ENCODE measurements at regions not wholly inside any gene's neighbourhood (a gene's known extent, or its start where the extent isn't known, plus 50 kb on each side); places are given as distances from the start of the nearest gene placed in this dataset.
"Not testable (repeated sequence)": the region's sequence is repeated elsewhere in the genome, so short reads cannot be mapped to it uniquely, and the experiment has no call there.

GRCh38 chrX:97867266-97867665 lies 983.6 kb downstream of the RPA4 start:
- DNase-seq, result no peak

- no peak for DNase-seq
Measured at GRCh38 chrX:97876697-97877407, 993.1 kb downstream of the RPA4 start.

- no peak for DNase-seq
Measured at GRCh38 chrX:97882306-97882705, 998.6 kb downstream of the RPA4 start.

- no peak for DNase-seq
Measured at GRCh38 chrX:97895751-97896150, 1012.0 kb downstream of the RPA4 start.

GRCh38 chrX:97897998-97898397 lies 1014.3 kb downstream of the RPA4 start:
- no peak for DNase-seq

- no peak for DNase-seq
Measured at GRCh38 chrX:97898798-97899197, 1015.1 kb downstream of the RPA4 start.

- DNase-seq, result no peak
Measured at GRCh38 chrX:97907791-97908190, 1024.1 kb downstream of the RPA4 start.

- DNase-seq, result no peak
Measured at GRCh38 chrX:97909245-97909644, 1025.5 kb downstream of the RPA4 start.

GRCh38 chrX:97915390-97915789 lies 1031.7 kb downstream of the RPA4 start:
- not testable (repeated sequence) for DNase-seq

- not testable (repeated sequence) for DNase-seq
Measured at GRCh38 chrX:97921223-97921622, 1037.5 kb downstream of the RPA4 start.

GRCh38 chrX:97931586-97931985 lies 1047.9 kb downstream of the RPA4 start:
- DNase-seq, result no peak

- DNase-seq, result no peak
Measured at GRCh38 chrX:97936296-97936695, 1052.6 kb downstream of the RPA4 start.

GRCh38 chrX:97938706-97939105 lies 1055.0 kb downstream of the RPA4 start:
- no peak for DNase-seq

- DNase-seq, result no peak
Measured at GRCh38 chrX:97968376-97969163, 1084.9 kb downstream of the RPA4 start.

GRCh38 chrX:97984641-97985040 lies 1100.9 kb downstream of the RPA4 start:
- DNase-seq, result no peak

- DNase-seq, result no peak
Measured at GRCh38 chrX:97985096-97985495, 1101.4 kb downstream of the RPA4 start.

GRCh38 chrX:97987979-97988378 lies 1104.3 kb downstream of the RPA4 start:
- no peak for DNase-seq

GRCh38 chrX:97995834-97996233 lies 1112.1 kb downstream of the RPA4 start:
- no peak for DNase-seq

GRCh38 chrX:98028691-98029090 lies 1145.0 kb downstream of the RPA4 start:
- DNase-seq, result no peak

- DNase-seq, result no peak
Measured at GRCh38 chrX:98029861-98030260, 1146.2 kb downstream of the RPA4 start.

GRCh38 chrX:98057176-98057575 lies 1173.5 kb downstream of the RPA4 start:
- no peak for DNase-seq

GRCh38 chrX:98065151-98065550 lies 1181.4 kb downstream of the RPA4 start:
- no peak for DNase-seq

GRCh38 chrX:98067611-98068010 lies 1183.9 kb downstream of the RPA4 start:
- no peak for DNase-seq

- DNase-seq, result no peak
Measured at GRCh38 chrX:98068024-98068580, 1184.4 kb downstream of the RPA4 start.

All from activated naive CD4-positive, alpha-beta T cell treated with Interleukin-2 at 50 U/mL for 16 hours (primary cell).